ENCODE measurements at regions not wholly inside any gene's neighbourhood (a gene's known extent, or its start where the extent isn't known, plus 50 kb on each side); places are given as distances from the start of the nearest gene placed in this dataset.

DNA sequence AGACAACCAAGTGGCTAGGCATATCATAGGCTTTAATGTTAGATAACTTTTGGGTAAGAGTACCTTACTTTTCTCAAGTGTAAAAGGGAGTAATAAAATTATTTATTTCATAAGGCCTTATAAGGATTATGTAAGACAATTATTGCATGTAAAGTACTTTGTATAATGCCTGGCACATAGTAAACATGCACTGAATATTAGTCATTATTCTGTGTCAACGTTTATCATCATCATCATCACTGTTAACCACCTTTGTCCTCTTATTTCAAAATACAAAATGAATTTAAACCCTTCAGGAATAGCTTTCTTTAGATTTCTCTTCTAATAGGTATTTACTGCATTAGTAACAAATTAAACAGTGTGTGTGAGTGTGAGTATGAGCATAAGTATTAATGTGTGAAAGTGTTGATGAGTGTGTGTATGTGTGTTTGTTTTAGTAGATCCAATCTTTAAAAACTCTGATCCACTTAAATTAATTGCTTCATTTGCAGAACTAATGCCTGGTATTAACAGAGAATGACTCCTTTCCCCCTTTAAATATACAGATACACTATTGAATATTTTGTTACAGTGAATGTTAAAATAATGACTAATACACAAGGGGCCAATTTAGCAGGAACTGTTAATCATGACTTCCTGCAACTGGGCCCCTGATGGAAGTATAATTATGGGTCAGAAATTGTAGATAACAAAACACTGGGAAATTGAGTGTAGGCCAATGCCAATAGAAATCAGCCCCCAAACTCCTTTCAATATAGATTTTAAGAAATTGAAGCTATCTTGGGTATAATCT is 213.3 kb upstream of the FZD8 start:
- Histone ChIP-seq H3K4me1 (no peaks in the 10 kb centered on the region), H3K27me3 (no peaks in the 10 kb centered on the region), H3K4me3 (no peak overlapping the region), H3K9me3 (no peaks in the 10 kb centered on the region), H3K27ac (no peak overlapping the region), H3K36me3 (no peaks in the 10 kb centered on the region)
- TF ChIP-seq, protein P1, sequence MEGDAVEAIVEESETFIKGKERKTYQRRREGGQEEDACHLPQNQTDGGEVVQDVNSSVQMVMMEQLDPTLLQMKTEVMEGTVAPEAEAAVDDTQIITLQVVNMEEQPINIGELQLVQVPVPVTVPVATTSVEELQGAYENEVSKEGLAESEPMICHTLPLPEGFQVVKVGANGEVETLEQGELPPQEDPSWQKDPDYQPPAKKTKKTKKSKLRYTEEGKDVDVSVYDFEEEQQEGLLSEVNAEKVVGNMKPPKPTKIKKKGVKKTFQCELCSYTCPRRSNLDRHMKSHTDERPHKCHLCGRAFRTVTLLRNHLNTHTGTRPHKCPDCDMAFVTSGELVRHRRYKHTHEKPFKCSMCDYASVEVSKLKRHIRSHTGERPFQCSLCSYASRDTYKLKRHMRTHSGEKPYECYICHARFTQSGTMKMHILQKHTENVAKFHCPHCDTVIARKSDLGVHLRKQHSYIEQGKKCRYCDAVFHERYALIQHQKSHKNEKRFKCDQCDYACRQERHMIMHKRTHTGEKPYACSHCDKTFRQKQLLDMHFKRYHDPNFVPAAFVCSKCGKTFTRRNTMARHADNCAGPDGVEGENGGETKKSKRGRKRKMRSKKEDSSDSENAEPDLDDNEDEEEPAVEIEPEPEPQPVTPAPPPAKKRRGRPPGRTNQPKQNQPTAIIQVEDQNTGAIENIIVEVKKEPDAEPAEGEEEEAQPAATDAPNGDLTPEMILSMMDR (IDR thresholded peaks at IDR 0.05): no peak
- no peak for DNase-seq
- FAIRE-seq: no peak
- 23 to 31% methylated on average over 1 of the region's 1 CpG for WGBS, 2 donors
- intact Hi-C loops (cut with DNase I): no loop called here
- ATAC-seq: no peak

DNA sequence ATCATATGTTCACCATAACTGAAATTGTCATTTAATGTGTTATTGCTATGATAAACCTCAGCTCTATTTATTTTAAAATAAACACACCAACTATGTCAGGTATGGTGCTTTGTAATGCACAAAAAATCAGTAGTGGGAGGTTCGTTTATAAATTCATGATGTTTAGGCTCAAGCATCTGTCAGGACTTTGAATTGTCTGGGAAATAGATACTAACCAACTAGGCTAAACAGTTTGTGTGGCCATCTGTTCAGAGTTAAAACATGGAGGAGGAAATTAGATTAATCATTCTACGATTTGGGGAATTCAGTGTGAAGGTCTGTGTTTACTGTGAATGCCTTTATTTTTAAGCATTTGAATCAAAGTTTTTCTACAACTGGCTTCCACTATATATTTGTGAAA is 212.6 kb upstream of the FZD8 start:
- Histone ChIP-seq H3K27me3 (no peaks in the 10 kb centered on the region), H3K9me3 (no peaks in the 10 kb centered on the region), H3K27ac (no peak overlapping the region), H3K36me3 (no peaks in the 10 kb centered on the region), H3K4me1 (no peaks in the 10 kb centered on the region), H3K4me3 (no peak overlapping the region)
- no peak for DNase-seq
- 55 to 66% methylated on average over 2 of the region's 2 CpGs for WGBS, 2 donors
- no peak for ATAC-seq
- no peak for FAIRE-seq
- intact Hi-C loops (cut with DNase I): no loop called here
- TF ChIP-seq, protein P1 (IDR thresholded peaks at IDR 0.05): no peak

DNA sequence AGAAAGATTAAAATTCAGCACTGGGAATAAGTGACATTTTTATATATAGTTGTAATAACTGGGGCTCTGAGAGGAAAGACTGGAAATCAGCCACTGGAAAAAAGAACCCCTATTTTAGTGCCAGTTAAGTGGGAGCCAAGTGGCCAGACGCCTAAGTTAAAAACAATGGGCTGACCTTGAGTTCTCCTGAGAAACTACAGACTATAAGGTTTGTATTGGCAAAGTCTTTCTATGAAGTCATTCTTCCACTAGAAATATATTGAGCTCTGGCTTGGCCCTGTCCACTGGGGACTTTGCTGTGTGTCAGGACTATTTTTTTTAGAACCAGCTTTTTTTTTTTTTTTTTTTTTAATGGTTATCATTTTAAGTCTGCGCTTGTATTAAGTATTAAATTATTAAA is 210.6 kb upstream of the FZD8 start:
- H3K4me3 ChIP-seq: no peak overlapping the region
- TF ChIP-seq, protein P1 (IDR thresholded peaks at IDR 0.05): no peak
- intact Hi-C loops (cut with DNase I): no loop called here
- peak in 2 of 4 donors; percentile 73 to 75 for ATAC-seq
- H3K4me1 ChIP-seq: no peaks in the 10 kb centered on the region
- H3K36me3 ChIP-seq: no peaks in the 10 kb centered on the region
- H3K27ac ChIP-seq: no peak overlapping the region
- DNase-seq: no peak
- H3K27me3 ChIP-seq: no peaks in the 10 kb centered on the region
- 39 to 52% methylated on average over 2 of the region's 2 CpGs for WGBS, 2 donors
- no peaks in the 10 kb centered on the region for H3K9me3 ChIP-seq
- no peak for FAIRE-seq

DNA sequence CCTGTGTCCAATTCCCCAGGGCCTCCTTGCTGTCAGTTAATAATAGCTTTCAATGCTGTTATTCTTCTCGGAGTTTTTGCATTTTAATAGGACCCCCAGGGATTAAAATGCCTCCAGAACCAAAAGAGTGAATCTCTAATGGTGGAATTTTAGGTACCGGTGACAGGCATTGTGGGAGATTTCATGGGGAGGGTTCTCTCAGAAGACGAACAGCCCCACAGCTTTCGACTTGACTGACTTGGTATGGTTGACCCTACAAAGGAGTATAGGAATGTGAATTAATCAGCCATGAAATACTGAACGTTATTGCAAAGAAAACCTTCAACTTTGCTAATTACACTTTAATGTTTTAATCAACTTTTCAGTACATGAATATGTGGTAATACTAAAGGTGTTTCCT is 206.3 kb upstream of the FZD8 start:
- TF ChIP-seq, protein P1 (IDR thresholded peaks at IDR 0.05): no peak
- Histone ChIP-seq H3K4me3 (no peak overlapping the region), H3K4me1 (no peaks in the 10 kb centered on the region), H3K27me3 (no peaks in the 10 kb centered on the region), H3K27ac (no peak overlapping the region), H3K36me3 (no peaks in the 10 kb centered on the region), H3K9me3 (no peaks in the 10 kb centered on the region)
- DNase-seq (no peak), FAIRE-seq (no peak), ATAC-seq (no peak)
- intact Hi-C loops (cut with DNase I): no loop called here
- WGBS, 2 donors: 52 to 59% methylated on average over 5 of the region's 5 CpGs

DNA sequence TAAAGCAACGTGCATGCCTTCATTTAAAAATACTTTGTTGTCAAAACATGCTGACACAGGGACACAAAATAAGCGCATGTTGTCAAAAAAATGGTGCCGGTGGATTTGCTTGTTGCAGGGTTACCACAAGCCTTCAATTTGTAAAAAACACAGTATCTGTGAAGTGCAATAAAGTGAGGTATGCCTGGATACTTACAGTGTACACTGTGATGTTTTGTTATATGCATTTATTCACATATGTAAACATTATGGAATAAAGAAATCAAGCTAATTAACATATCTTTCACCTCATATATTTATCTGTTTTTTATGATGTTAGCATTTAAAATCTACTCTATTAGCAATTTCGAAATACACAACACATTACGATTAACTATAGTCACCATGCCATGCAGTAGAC is 202.6 kb upstream of the FZD8 start:
- TF ChIP-seq, protein P1 (IDR thresholded peaks at IDR 0.05): no peak
- H3K27me3 ChIP-seq: no peaks in the 10 kb centered on the region
- H3K27ac ChIP-seq: no peak overlapping the region
- 80 to 88% methylated on average over 5 of the region's 5 CpGs for WGBS, 2 donors
- DNase-seq: no peak
- no peak for ATAC-seq
- H3K4me3 ChIP-seq: no peak overlapping the region
- no peaks in the 10 kb centered on the region for H3K9me3 ChIP-seq
- no peaks in the 10 kb centered on the region for H3K36me3 ChIP-seq
- no peak for FAIRE-seq
- H3K4me1 ChIP-seq: no peaks in the 10 kb centered on the region
- intact Hi-C loops (cut with DNase I): no loop called here
